Brain microvascular endothelial cell (primary cell): ENCODE measurements at regions not wholly inside any gene's neighbourhood (a gene's known extent, or its start where the extent isn't known, plus 50 kb on each side); places are given as distances from the start of the nearest gene placed in this dataset.

ENCODE experiments used
- DNase-seq: peaks from one replicate; pipeline ENCODE4 v3.0.0-alpha.2; 2020
- H3K27ac ChIP-seq: fragments of 250-450 bp; sonication (Bioruptor Pico); 2 replicates; pipeline ENCODE4 v1.5.1; 2020; ENCODE audit warnings: mild to moderate bottlenecking, moderate library complexity
- H3K27me3 ChIP-seq: fragments of 250-450 bp; sonication (Bioruptor Pico); replicated peaks from 2 replicates; pipeline ENCODE4 v1.5.1; 2020; ENCODE audit warnings: mild to moderate bottlenecking
- H3K36me3 ChIP-seq: fragments of 250-450 bp; sonication (Bioruptor Pico); replicated peaks from 2 replicates; pipeline ENCODE4 v1.5.1; 2020; ENCODE audit warnings: mild to moderate bottlenecking
- H3K4me3 ChIP-seq: 2 replicates; pipeline ENCODE4 v1.5.1; 2011; ENCODE audit warnings: low read depth, mild to moderate bottlenecking, control low read depth, low read length, moderate library complexity
- in situ Hi-C: cut with HindIII; loops from 2 replicates; pipeline ENCODE4 v1.10.0; 2017; ENCODE audit warnings: low sequenced_read_pairs, low pct_ligation_motif_present
- TF ChIP-seq, protein P1 (sequence below): IDR thresholded peaks from 2 replicates; pipeline ENCODE4 v1.5.1; 2011; ENCODE audit warnings: low read depth, mild to moderate bottlenecking, moderate library complexity, low read length, control low read depth, inconsistent platforms; ENCODE audit errors: missing control alignments

GRCh38 chr10:4635388-4635787 lies 190.6 kb upstream of the AKR1E2 start:
- Histone ChIP-seq H3K36me3 (no peaks in the 10 kb centered on the region), H3K4me3 (no peak overlapping the region), H3K27me3 (no peaks in the 10 kb centered on the region), H3K27ac (no peak overlapping the region)
- TF ChIP-seq, protein P1, sequence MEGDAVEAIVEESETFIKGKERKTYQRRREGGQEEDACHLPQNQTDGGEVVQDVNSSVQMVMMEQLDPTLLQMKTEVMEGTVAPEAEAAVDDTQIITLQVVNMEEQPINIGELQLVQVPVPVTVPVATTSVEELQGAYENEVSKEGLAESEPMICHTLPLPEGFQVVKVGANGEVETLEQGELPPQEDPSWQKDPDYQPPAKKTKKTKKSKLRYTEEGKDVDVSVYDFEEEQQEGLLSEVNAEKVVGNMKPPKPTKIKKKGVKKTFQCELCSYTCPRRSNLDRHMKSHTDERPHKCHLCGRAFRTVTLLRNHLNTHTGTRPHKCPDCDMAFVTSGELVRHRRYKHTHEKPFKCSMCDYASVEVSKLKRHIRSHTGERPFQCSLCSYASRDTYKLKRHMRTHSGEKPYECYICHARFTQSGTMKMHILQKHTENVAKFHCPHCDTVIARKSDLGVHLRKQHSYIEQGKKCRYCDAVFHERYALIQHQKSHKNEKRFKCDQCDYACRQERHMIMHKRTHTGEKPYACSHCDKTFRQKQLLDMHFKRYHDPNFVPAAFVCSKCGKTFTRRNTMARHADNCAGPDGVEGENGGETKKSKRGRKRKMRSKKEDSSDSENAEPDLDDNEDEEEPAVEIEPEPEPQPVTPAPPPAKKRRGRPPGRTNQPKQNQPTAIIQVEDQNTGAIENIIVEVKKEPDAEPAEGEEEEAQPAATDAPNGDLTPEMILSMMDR, result no peak
- DNase-seq, result no peak
- in situ Hi-C loops, result no loop called here

- H3K27ac ChIP-seq, result no peak overlapping the region
- H3K36me3 ChIP-seq, result no peaks in the 10 kb centered on the region
- no peak for DNase-seq
- H3K4me3 ChIP-seq, result no peak overlapping the region
- in situ Hi-C loops, result no loop called here
- no peaks in the 10 kb centered on the region for H3K27me3 ChIP-seq
- TF ChIP-seq, protein P1, result no peak
These were observed 192.2 kb upstream of the AKR1E2 start for GRCh38 chr10:4633776-4634175.

DNA sequence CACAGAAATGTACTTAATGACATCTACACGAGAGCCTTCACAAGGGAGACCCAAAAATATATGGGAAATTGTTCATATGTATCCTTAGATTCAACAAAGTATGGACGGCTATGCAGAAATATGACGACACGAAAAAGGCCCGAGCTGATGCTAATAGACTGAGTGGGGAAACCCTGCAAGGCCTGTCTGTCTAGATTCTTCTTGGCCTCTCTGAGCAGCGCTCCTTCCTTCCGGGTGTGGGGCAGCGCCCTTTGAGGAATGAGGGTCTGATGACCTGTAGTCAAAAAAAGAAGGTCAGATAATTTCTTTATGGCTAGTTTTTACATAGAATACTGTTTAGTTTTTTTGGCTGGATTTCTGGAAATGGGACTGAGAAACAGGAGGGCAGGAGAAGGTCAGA lies 192.8 kb upstream of the AKR1E2 start:
- TF ChIP-seq, protein P1, result no peak
- DNase-seq, result no peak
- no peaks in the 10 kb centered on the region for H3K36me3 ChIP-seq
- H3K27me3 ChIP-seq, result no peaks in the 10 kb centered on the region
- H3K4me3 ChIP-seq, result no peak overlapping the region
- in situ Hi-C loops, result no loop called here
- H3K27ac ChIP-seq, result no peak overlapping the region

DNA sequence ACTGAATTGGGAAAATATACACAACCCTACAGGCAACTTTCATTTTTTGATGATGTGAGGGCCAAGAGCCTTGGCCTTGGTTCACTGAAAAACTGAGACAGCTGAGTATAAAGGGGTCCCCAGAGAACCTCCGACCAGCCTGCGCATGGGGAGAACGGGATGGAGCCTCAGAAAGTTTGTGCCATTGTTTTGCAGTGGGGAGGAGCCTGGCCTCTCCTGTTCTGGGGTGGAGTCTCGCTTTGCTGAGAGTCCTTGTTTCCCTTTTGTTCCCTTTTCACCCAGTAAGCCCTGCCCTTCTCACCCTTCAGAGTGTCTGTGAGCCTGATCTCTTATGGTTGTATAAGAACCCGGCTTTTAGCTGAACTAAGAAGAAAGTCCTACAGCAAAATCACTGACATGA lies 193.2 kb upstream of the AKR1E2 start:
- no peak overlapping the region for H3K4me3 ChIP-seq
- no peaks in the 10 kb centered on the region for H3K36me3 ChIP-seq
- no peak for DNase-seq
- H3K27me3 ChIP-seq, result no peaks in the 10 kb centered on the region
- in situ Hi-C loops, result no loop called here
- TF ChIP-seq, protein P1, result no peak
- no peak overlapping the region for H3K27ac ChIP-seq

- DNase-seq, result no peak
- no peaks in the 10 kb centered on the region for H3K27me3 ChIP-seq
- no peak overlapping the region for H3K4me3 ChIP-seq
- in situ Hi-C loops, result no loop called here
- TF ChIP-seq, protein P1, result no peak
- H3K36me3 ChIP-seq, result no peaks in the 10 kb centered on the region
- no peak overlapping the region for H3K27ac ChIP-seq
These were observed 199.1 kb upstream of the AKR1E2 start for GRCh38 chr10:4626919-4627318.

GRCh38 chr10:4623757-4624420 lies 202.1 kb upstream of the AKR1E2 start:
- no peak overlapping the region for H3K4me3 ChIP-seq
- in situ Hi-C loops, result no loop called here
- no peaks in the 10 kb centered on the region for H3K27me3 ChIP-seq
- H3K27ac ChIP-seq, result no peak overlapping the region
- H3K36me3 ChIP-seq, result no peaks in the 10 kb centered on the region
- no peak for DNase-seq
- TF ChIP-seq, protein P1, result no peak
